HEK293 (cell line): ENCODE measurements at regions not wholly inside any gene's neighbourhood (a gene's known extent, or its start where the extent isn't known, plus 50 kb on each side); places are given as distances from the start of the nearest gene placed in this dataset.

Experiments
- CTCF ChIA-PET: fragments of 350-600 bp; formaldehyde crosslinking; extraction: SDS; loops from one replicate; lab custom pipeline; 2021; ENCODE audit warnings: antibody characterized with exemption; lab: Yijun Ruan, JAX
- POLR2A ChIA-PET: fragments of 300-600 bp; formaldehyde crosslinking; extraction: SDS; loops from one replicate; lab custom pipeline; 2020; ENCODE audit warnings: antibody characterized with exemption, inconsistent platforms; lab: Yijun Ruan, JAX
- H3K27ac ChIP-seq: fragments of 200-500 bp; sonication (Bioruptor generic); 2 replicates; pipeline ENCODE4 v1.5.1; 2014; ENCODE audit warnings: low read depth, low read length, control low read depth, inconsistent platforms; ENCODE audit errors: extremely low read depth
- H3K36me3 ChIP-seq, 2 experiments: fragments of 200-500 bp in 1 of 2; sonication (Bioruptor generic) in 1 of 2; 1 replicate in 1 of 2; 2 replicates in 1 of 2; pipeline ENCODE4 v1.5.1; 2014 to 2017; ENCODE audit warnings: inconsistent platforms in 2 of 2, low read length in 2 of 2; ENCODE audit not compliant: control insufficient read depth in 2 of 2, insufficient read depth in 1 of 2
- H3K4me1 ChIP-seq: fragments of 200-500 bp; sonication (Bioruptor generic); 2 replicates; pipeline ENCODE4 v1.5.1; 2014; ENCODE audit warnings: mild to moderate bottlenecking, low read length, inconsistent platforms; ENCODE audit not compliant: control insufficient read depth, insufficient read depth
- H3K4me3 ChIP-seq: 2 replicates; pipeline ENCODE4 v1.5.1; 2011; ENCODE audit warnings: low read depth, mild to moderate bottlenecking, control low read depth, low read length, moderate library complexity
- H3K9me3 ChIP-seq: fragments of 200-500 bp; sonication (Bioruptor generic); 2 replicates; pipeline ENCODE4 v1.5.1; 2014; ENCODE audit warnings: low read depth, low read length, inconsistent platforms; ENCODE audit not compliant: control insufficient read depth, insufficient read depth
- CTCF ChIP-seq: fragments of 450-650 bp; formaldehyde crosslinking; IDR thresholded peaks from 2 replicates; pipeline ENCODE4 v1.5.1; 2016; ENCODE audit warnings: missing biosample characterization, missing genetic modification characterization
- EGR2 ChIP-seq: fragments of 450-650 bp; formaldehyde crosslinking; IDR thresholded peaks from 2 replicates; pipeline ENCODE4 v1.5.1; 2016; ENCODE audit warnings: low read depth, missing biosample characterization, missing genetic modification characterization
- HOXD13 ChIP-seq: sonication (generic); formaldehyde crosslinking; IDR thresholded peaks from 2 replicates; pipeline ENCODE4 v1.8.0; 2022; ENCODE audit warnings: missing genetic modification reagents, borderline replicate concordance
- MZF1 ChIP-seq: fragments of 450-650 bp; formaldehyde crosslinking; IDR thresholded peaks from 2 replicates; pipeline ENCODE4 v1.5.1; 2017; ENCODE audit warnings: missing biosample characterization, missing genetic modification characterization, borderline replicate concordance
- SP3 ChIP-seq: fragments of 450-650 bp; formaldehyde crosslinking; IDR thresholded peaks from 2 replicates; pipeline ENCODE4 v1.5.1; 2016; ENCODE audit warnings: missing biosample characterization, missing genetic modification characterization
- ZIC2 ChIP-seq: fragments of 450-650 bp; formaldehyde crosslinking; IDR thresholded peaks from 2 replicates; pipeline ENCODE4 v1.5.1; 2016; ENCODE audit warnings: missing biosample characterization, missing genetic modification characterization
- ZNF16 ChIP-seq: fragments of 450-650 bp; formaldehyde crosslinking; IDR thresholded peaks from 2 replicates; pipeline ENCODE4 v1.5.1; 2016; ENCODE audit warnings: low read depth, missing biosample characterization, missing genetic modification characterization
- ZNF274 ChIP-seq, 2 experiments: fragments of 200-500 bp in 1 of 2; fragments of 450-650 bp in 1 of 2; sonication (Bioruptor generic) in 1 of 2; formaldehyde crosslinking in 1 of 2; IDR thresholded peaks; 2 replicates each; pipeline versions ENCODE4 v1.5.1 to v1.6.1; 2014 to 2016; ENCODE audit warnings: borderline replicate concordance in 1 of 2, inconsistent platforms in 1 of 2, low read length in 1 of 2, missing biosample characterization in 1 of 2, missing genetic modification characterization in 1 of 2
- ZNF280C ChIP-seq: fragments of 450-650 bp; formaldehyde crosslinking; IDR thresholded peaks from 2 replicates; pipeline ENCODE4 v1.5.1; 2016; ENCODE audit warnings: missing biosample characterization, missing genetic modification characterization
- ZNF280D ChIP-seq: fragments of 450-650 bp; formaldehyde crosslinking; IDR thresholded peaks from 2 replicates; pipeline ENCODE4 v1.5.1; 2016; ENCODE audit warnings: missing biosample characterization, missing genetic modification characterization
- ZNF292 ChIP-seq: fragments of 450-650 bp; formaldehyde crosslinking; IDR thresholded peaks from 2 replicates; pipeline ENCODE4 v1.5.1; 2016; ENCODE audit warnings: low read depth, missing biosample characterization, missing genetic modification characterization, borderline replicate concordance
- ZNF366 ChIP-seq: fragments of 450-650 bp; formaldehyde crosslinking; conservative IDR thresholded peaks from 2 replicates; pipeline ENCODE4 v1.5.1; 2016; ENCODE audit warnings: missing biosample characterization, missing genetic modification characterization
- ZNF48 ChIP-seq: fragments of 450-650 bp; formaldehyde crosslinking; IDR thresholded peaks from 2 replicates; pipeline ENCODE4 v1.5.1; 2016; ENCODE audit warnings: missing biosample characterization, missing genetic modification characterization
- ZNF501 ChIP-seq: fragments of 450-650 bp; formaldehyde crosslinking; IDR thresholded peaks from 2 replicates; pipeline ENCODE4 v1.5.1; 2016; ENCODE audit warnings: missing biosample characterization, missing genetic modification characterization
- ZNF530 ChIP-seq: fragments of 450-650 bp; formaldehyde crosslinking; IDR thresholded peaks from 2 replicates; pipeline ENCODE4 v1.5.1; 2016; ENCODE audit warnings: low read depth, missing biosample characterization, missing genetic modification characterization
- ZNF561 ChIP-seq: fragments of 450-650 bp; IDR thresholded peaks from 2 replicates; pipeline ENCODE4 v1.5.1; 2018; ENCODE audit warnings: missing biosample characterization, missing genetic modification characterization, borderline replicate concordance
- ZNF626 ChIP-seq: fragments of 450-650 bp; sonication (Bioruptor Pico); formaldehyde crosslinking; IDR thresholded peaks from 2 replicates; pipeline ENCODE4 v1.5.1; 2018; ENCODE audit warnings: missing biosample characterization, missing genetic modification characterization, inconsistent platforms
- ZNF677 ChIP-seq: fragments of 450-650 bp; IDR thresholded peaks from 2 replicates; pipeline ENCODE4 v1.5.0; 2018; ENCODE audit warnings: missing biosample characterization, mild to moderate bottlenecking, missing genetic modification characterization, moderate library complexity
- ZNF76 ChIP-seq: fragments of 450-650 bp; formaldehyde crosslinking; IDR thresholded peaks from 2 replicates; pipeline ENCODE4; 2016; ENCODE audit warnings: low read depth, missing biosample characterization, missing genetic modification characterization, borderline replicate concordance
- ZNF837 ChIP-seq: fragments of 450-650 bp; formaldehyde crosslinking; IDR thresholded peaks from 2 replicates; pipeline ENCODE4 v1.5.1; 2016; ENCODE audit warnings: missing biosample characterization, missing genetic modification characterization
- ZSCAN16 ChIP-seq: fragments of 450-650 bp; formaldehyde crosslinking; IDR thresholded peaks from 2 replicates; pipeline ENCODE4 v1.5.1; 2016; ENCODE audit warnings: missing biosample characterization, missing genetic modification characterization
- TF ChIP-seq, protein P1 (sequence below): sonication (generic); formaldehyde crosslinking; IDR thresholded peaks from 2 replicates; pipeline ENCODE4 v1.8.1; 2022; ENCODE audit warnings: mild to moderate bottlenecking, moderate library complexity, missing genetic modification reagents
- TF ChIP-seq, protein P2 (sequence below): fragments of 450-650 bp; formaldehyde crosslinking; IDR thresholded peaks from 2 replicates; pipeline ENCODE4 v1.5.1; 2016; ENCODE audit warnings: missing biosample characterization, missing genetic modification characterization
- TF ChIP-seq, protein P3 (sequence below): fragments of 450-650 bp; IDR thresholded peaks from 2 replicates; pipeline ENCODE4 v1.5.1; 2018; ENCODE audit warnings: missing biosample characterization, mild to moderate bottlenecking, missing genetic modification characterization

DNA sequence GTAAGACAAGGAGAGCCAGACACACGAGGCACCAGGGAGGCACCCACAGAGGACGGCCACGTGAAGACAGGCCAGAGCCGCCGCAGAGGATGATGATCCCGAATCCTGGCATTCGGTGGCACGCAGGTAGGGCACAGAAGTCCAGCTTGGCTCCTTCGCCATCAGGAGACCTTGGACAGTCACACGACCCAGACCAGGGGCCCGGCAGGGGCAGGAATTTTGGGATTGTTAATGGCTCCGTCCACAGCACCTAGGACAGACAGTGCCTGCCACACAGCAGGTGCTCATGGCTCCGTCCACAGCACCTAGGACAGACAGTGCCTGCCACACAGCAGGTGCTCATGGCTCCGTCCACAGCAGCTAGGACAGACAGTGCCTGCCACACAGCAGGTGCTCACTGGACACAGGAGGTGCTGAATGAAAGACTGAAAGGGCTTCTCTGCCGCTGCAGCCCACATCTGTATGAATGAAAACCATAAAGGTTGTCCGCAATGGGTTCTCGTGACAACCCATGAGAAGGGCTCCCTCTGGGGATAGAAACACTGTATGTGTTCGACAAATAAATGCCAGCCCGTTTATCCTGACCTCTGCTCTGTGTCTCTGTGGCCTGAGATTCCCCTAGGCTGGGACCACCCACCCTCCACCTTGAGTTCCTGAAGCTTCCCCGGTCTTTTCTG is 341.6 kb downstream of the CTTN start (continued):
- TF ChIP-seq, protein P1, sequence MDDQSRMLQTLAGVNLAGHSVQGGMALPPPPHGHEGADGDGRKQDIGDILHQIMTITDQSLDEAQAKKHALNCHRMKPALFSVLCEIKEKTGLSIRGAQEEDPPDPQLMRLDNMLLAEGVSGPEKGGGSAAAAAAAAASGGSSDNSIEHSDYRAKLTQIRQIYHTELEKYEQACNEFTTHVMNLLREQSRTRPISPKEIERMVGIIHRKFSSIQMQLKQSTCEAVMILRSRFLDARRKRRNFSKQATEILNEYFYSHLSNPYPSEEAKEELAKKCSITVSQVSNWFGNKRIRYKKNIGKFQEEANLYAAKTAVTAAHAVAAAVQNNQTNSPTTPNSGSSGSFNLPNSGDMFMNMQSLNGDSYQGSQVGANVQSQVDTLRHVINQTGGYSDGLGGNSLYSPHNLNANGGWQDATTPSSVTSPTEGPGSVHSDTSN (CRISPR knock-in tag), result no peak
- TF ChIP-seq EGR2 (no peak), MZF1 (tag by site-specific recombination) (no peak), SP3 (tag by site-specific recombination) (no peak), ZSCAN16 (tag by site-specific recombination) (no peak), ZNF501 (tag by site-specific recombination) (no peak), ZNF626 (tag by site-specific recombination) (no peak)
- TF ChIP-seq, all 188 proteins: peak for 0

- Histone ChIP-seq H3K4me1 (no peaks in the 10 kb centered on the region), H3K36me3 (no peaks in the 10 kb centered on the region), H3K9me3 (no peaks in the 10 kb centered on the region), H3K4me3 (no peak overlapping the region), H3K27ac (no peak overlapping the region)
- ChIA-PET POLR2A (no interaction called here), CTCF (no interaction called here)
- TF ChIP-seq ZNF280D (tag by site-specific recombination), result no peak
- TF ChIP-seq ZIC2 (tag by site-specific recombination), result no peak
- TF ChIP-seq ZNF292 (tag by site-specific recombination), result no peak
- no peak for TF ChIP-seq ZNF280C
- TF ChIP-seq ZNF274 (IDR thresholded peaks at IDR 0.05; ENCODE audit: low read length), result no peak
- TF ChIP-seq ZNF274 (tag by site-specific recombination; IDR thresholded peaks at IDR 0.05; ENCODE audit: borderline replicate concordance), result no peak
- TF ChIP-seq ZNF366 (tag by site-specific recombination), result no peak
- TF ChIP-seq HOXD13 (CRISPR knock-in tag), result no peak
- no peak for TF ChIP-seq CTCF (tag by site-specific recombination)
- TF ChIP-seq, protein P2, sequence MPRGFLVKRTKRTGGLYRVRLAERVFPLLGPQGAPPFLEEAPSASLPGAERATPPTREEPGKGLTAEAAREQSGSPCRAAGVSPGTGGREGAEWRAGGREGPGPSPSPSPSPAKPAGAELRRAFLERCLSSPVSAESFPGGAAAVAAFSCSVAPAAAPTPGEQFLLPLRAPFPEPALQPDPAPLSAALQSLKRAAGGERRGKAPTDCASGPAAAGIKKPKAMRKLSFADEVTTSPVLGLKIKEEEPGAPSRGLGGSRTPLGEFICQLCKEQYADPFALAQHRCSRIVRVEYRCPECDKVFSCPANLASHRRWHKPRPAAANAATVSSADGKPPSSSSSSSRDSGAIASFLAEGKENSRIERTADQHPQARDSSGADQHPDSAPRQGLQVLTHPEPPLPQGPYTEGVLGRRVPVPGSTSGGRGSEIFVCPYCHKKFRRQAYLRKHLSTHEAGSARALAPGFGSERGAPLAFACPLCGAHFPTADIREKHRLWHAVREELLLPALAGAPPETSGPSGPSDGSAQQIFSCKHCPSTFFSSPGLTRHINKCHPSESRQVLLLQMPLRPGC, result no peak
- no peak for TF ChIP-seq ZNF530 (tag by site-specific recombination)
- TF ChIP-seq ZNF16 (tag by site-specific recombination), result no peak
- TF ChIP-seq, protein P3, sequence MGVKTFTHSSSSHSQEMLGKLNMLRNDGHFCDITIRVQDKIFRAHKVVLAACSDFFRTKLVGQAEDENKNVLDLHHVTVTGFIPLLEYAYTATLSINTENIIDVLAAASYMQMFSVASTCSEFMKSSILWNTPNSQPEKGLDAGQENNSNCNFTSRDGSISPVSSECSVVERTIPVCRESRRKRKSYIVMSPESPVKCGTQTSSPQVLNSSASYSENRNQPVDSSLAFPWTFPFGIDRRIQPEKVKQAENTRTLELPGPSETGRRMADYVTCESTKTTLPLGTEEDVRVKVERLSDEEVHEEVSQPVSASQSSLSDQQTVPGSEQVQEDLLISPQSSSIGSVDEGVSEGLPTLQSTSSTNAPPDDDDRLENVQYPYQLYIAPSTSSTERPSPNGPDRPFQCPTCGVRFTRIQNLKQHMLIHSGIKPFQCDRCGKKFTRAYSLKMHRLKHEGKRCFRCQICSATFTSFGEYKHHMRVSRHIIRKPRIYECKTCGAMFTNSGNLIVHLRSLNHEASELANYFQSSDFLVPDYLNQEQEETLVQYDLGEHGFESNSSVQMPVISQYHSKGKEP (tag by site-specific recombination), result no peak
- TF ChIP-seq ZNF76 (tag by site-specific recombination), result no peak
- no peak for TF ChIP-seq ZNF677 (tag by site-specific recombination)
- no peak for TF ChIP-seq ZNF48
- no peak for TF ChIP-seq ZNF837 (tag by site-specific recombination)
- TF ChIP-seq ZNF561 (tag by site-specific recombination), result no peak
Measured at GRCh38 chr11:70740488-70740851, 342.1 kb downstream of the CTTN start.
